ACHN (cell line): ENCODE measurements at regions not wholly inside any gene's neighbourhood (a gene's known extent, or its start where the extent isn't known, plus 50 kb on each side); places are given as distances from the start of the nearest gene placed in this dataset.

Experiments used
- DNase-seq: peaks from one replicate; pipeline ENCODE4 v3.0.0-alpha.2; 2015
- in situ Hi-C: cut with HindIII; loops from 2 replicates; pipeline ENCODE4 v1.10.0; 2017; ENCODE audit warnings: low sequenced_read_pairs, low pct_ligation_motif_present, low pct_unique_long_range_greater_than_20kb

DNA sequence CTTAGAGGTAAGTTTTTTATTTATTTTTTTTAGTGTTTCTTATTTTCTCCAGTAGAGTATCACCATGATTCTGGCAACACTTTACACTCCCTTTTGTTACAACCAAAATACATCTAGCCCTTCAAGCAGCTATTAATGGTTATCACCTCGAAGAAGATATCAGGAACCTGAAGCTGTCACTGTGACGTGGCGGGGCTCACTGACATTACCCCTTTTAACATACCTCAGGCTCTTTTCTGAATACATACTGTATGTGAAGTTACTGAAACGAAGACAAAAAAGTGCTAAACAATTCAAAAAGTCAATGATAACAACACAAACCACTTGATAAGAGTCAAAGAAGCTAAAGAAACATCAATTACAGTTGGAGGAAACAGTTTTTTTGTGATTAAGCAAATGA lies 1218.7 kb downstream of the EFNB2 start:
- DNase-seq: no peak
- in situ Hi-C loops: no loop called here

DNA sequence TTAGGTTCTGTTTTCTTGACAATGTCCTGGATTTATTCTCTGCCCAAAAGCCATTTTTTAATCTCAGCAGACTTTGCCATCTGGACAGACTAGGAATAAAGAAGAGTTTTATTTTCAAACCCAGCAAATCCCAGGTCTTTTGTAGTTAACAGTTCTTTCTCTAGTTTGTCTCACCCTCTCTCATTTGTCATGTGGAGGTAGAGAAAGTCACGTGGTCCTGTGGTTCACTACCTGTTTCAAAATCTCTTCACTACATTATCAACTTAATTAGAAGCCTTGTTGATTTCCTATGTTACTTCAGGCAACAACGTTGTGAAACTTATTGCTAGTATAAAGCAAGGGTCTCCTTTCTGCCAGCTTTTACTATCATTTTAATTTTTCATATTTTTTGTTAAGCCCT lies 1222.6 kb downstream of the EFNB2 start:
- in situ Hi-C loops: no loop called here
- DNase-seq: no peak

DNA sequence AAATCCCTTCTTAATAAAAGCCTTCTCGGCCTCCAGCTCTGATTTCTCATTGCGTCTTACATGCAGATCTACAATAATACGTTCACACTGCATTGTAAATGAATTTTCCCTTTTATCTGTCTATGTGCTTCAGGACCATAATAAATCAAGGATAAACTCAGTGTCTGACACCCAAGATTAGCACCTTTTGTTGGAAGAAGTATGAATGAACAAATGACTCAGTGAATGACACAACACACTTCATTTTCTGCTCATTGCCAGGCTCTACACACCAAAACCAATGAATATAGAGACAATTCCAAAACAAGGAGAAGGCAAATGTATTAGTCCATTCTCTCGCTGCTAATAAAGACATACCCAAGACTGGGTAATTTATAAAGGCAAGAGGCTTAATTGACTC lies 1224.4 kb downstream of the EFNB2 start:
- in situ Hi-C loops: no loop called here

DNA sequence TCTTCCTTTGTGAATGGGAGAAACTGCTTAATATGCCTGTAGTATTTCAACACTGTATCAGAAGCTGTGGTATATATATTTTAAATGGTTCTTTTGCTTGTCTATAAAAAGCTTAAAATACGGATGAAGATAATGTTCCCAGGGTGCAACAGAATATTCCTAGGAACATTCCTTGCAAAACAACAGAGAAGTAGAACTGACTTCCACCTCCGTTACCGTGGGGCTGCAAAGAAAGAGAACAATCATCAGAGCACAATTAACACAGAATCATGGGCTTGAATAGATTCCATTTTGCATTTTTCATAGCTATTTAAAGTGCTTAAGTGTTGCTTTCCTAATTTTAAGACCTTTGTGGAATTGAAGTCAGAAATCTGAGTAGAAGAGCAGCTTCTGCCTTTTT lies 1227.7 kb downstream of the EFNB2 start:
- in situ Hi-C loops: no loop called here
- DNase-seq: no peak

More for the DNA sequence above, 1224.4 kb downstream of the EFNB2 start:
- no peak for DNase-seq

DNA sequence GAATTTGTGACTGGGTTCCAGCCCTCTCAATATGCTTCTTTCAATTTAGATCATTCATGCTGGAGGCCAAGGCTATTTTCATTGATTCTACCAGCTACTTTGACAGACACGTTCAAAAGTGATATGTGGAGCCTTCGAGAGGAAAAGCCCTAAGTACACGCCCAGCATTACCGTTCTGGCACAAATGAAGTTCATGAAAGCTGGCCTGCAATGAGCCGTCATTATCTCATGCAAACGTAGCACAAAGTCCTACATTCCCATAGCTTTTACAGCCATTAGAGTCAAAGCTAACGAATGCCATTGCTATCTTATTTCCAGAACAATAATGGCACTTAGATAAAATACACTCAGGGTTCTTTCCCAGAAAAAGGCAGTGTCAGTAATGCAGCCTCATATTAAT lies 1237.6 kb downstream of the EFNB2 start:
- in situ Hi-C loops: no loop called here
- DNase-seq: no peak

DNA sequence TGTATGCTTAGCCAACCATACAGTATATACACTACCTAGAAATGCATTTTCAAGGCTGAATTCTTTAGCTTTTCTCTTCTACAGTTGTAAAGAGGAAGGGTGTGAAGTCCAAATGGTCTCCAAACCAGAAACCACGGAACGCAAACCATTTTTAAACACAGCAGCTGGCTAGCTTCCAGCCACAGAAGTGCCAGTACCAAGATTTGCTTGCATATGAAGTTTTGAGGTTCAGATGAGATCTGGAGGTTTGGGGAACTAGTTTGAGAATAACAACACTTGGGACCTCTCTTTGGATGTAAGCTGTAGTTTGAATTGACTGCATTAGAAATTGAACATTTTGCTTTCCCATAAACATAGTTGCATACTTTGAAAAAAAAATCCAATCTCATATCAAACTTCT lies 1243.5 kb downstream of the EFNB2 start:
- DNase-seq: no peak
- in situ Hi-C loops: no loop called here

DNA sequence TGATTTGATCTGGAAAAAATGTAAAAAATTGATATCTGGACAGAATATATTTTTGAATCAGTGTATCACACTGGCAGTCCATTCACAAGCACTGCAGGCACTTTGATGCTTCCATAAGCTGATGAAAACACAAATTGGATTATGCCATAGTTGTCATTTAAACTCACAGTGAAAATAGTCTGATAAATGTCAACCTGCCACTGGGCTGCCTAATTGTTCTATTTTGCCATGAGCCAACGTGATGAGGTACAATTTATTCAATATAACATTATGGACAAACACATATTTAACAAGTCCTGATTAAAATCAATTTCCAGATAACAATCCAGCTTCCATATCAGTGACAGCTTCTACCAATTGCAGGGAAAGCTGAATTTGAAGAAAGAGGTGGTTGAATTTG lies 1244.9 kb downstream of the EFNB2 start:
- in situ Hi-C loops: no loop called here
- DNase-seq: no peak

DNA sequence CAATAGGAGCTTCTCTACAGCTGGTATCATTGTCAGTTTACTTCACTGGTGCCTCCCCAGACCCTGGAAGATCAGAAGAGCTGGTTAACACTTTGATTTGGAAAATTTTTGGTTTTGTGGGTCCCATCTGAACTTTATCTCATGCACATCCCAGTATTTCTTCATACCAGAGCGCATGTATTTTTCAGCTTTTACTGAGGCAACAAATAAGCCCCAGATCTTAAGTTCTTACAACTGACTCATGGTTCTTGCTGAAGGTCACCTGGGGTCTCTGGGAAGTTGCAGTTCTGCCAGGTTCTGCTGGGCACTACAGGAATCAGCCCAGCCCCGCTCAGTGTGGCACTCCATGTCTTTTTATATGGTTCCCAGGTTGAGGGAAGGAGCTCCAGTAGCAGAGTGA lies 1249.9 kb downstream of the EFNB2 start:
- in situ Hi-C loops: no loop called here
- no peak for DNase-seq

DNA sequence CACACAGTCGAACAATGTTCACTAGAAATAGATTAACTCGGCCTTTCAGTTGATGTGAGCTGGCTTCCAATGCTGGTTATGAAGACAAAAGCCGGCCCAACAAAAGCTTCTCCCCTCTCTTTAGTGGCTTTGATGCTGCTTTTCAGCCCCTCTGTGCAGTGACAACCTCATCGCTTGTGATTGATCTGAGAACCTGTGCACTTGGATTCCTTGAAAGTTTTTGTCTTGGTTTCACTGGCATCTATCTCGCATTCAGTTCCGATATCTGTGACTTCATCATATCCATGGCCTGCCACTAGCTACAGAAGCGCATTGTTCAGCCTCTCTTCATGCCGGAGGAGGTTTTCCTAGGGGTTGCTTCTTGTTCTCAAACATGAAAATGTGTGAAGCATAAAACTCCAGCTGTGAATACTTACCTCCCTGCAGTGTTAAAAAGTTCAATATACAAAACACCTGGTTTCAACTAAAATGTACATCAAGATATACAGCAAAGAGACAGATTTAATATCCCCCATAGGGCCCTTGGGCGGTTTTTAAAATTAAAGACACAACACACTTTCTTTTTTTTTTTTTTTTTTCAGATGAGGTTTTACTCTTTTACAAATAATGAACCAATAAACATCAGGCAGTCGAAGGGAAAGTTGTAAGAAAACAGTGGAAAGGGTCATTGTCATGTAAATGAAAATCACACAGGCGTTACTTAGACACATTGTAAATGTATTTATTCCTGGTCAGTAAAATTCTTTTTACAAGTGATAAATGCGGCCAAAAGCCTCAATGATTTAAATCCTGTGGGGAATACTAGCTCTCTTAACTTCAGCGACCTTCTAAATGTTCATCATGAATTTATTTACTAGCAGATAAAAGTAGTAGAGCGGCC lies 1252.8 kb downstream of the EFNB2 start:
- no peak for DNase-seq
- in situ Hi-C loops: no loop called here

DNA sequence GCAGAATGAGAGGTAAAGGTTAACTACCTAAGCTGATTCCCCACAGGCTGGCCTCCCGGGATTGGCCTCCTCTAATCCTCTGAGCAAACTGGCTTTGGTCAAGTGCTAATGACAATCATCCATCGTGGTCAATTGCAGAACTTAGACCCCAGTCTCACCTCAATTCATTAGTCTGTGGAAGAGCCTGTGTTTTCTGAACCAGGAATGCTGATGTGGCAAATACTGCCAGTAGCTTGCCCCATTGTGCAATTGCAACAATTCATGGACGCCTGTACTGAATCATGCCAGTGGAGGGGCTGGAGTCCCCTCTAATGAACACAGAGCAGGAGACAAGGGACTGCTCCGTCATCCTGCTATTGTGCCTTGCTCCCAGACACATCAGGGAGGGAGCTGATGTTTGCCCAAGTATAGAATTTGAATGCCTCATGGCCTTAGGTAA lies 1256.5 kb downstream of the EFNB2 start:
- no peak for DNase-seq
- in situ Hi-C loops: no loop called here

DNA sequence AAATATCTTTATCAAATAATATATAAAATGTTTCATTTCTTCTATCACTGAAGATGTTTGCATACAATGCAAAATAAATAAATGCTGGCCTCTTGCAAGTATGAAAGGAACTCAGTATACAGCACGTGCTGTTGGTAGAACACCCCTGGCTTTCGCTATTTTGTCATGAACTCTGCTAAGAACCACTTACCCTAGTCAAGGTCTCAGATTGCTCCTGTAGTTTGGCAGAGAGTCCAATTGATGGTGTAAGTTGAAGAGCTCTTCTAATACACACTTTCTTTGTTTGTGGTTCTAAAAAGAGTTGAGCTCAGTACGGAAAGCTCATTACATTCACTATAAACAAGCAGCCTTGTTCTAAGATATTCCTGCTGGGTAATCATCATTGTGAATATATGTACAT lies 1258.9 kb downstream of the EFNB2 start:
- in situ Hi-C loops: no loop called here
- DNase-seq: no peak

DNA sequence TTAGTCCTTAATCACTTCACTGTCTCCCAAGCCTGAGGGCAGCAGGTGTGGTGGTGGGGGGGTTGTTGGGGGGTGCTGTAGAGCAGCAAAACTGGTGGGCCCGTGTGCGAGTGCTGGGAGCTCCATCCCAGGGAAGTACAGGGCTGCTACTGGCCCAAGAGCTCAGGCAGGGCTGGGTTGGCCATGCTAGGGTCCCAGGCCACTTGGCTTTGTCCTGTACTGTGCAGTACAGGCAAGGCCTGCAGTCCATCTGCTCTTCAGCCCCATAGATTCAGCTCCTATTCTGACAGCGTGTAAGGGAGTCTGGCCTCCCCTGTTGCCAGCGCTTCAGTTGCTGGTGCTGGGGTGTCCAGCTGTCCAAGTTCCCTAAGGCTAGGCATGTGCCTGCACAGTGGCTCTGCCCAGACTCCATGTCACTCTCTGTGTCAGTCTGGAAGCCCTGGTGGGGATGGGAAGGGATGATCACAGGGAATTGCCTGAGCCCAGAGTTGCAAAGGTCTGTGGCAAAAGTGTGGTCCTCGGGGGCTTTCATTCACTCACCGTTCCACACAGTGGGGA lies 1261.7 kb downstream of the EFNB2 start:
- in situ Hi-C loops: no loop called here
- DNase-seq: no peak

DNA sequence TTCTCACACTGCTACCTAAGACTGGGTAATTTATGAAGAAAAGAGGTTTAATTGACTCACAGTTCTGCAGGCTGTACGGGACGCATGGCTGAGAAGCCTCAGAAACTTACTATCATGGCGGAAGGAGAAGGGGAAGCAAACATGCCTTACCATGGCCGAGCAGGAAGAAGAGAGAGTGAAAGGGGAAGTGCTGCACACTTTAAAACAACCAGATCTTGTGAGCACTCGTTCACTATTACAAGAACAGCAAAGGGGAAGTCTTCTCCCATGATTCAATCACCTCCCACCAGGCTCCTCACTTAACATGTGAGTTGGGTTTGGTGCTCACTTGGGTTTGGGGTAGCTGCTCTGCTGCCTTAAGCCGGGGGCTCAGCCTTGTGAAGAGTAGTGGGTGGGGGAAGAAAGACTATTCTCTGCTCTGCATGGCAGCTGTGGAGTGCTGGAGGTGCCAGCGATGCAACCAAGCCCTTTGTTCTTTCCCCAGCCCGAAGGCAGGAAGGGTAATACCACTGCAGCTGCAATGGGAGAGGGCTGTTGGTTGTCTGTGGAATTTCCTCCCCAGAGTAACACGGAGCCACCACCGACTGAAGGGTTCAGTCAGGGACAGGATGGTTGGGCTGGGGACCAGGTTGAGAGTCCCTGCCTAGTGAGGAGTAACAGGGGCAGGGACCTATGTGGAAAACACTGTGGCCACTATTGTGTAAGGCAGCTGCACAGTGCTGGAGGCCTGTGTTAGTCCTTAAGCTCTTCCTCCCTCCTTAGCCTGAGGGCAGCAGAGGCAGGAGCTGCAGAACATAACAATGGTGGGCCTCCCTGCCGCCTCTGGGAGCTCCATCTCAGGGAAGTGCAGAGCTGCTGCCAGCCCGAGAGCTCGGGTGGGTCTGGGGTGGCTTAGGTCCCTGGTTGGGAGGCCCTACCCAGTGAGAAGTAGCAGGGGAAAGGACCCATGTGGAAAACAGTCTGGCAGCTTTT lies 1262.5 kb downstream of the EFNB2 start:
- DNase-seq: no peak
- in situ Hi-C loops: no loop called here

DNA sequence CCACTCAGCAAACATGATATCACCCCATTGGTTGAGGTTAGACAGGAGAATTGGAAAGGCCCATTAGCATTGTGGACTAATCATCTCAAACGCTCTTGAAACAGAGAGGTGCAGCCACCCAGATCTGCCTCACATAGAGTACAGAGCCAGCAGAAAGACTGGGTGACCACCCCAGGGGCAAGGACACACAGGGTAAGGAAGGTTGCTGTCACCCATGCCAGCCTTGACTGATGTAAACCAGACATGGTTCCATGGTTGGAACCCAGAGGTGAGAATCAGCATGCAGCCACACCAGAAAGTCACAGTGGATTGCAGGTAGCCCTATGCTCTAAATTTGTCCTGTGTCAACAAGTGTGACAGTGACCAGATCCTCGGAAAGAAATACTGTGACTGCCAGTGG lies 1268.8 kb downstream of the EFNB2 start:
- no peak for DNase-seq
- in situ Hi-C loops: no loop called here

DNA sequence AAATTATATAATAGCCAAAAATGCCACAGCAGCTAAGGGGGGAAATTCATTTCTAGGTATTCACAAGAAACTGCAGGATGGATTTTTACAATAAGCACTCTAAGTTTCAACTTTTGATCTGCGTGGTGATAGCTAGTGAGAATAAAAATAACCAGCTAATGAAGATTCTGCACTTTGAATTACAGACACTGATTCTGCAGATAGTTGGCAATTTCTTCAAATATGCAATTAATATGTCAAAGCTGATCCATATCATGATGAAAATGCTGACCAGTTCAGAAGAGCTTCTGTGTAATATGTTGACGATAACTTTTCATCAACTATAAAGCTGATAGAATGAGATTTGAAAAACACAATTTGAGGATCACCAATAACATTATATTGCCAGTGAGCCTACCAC lies 1272.9 kb downstream of the EFNB2 start:
- in situ Hi-C loops: no loop called here
- DNase-seq: no peak

DNA sequence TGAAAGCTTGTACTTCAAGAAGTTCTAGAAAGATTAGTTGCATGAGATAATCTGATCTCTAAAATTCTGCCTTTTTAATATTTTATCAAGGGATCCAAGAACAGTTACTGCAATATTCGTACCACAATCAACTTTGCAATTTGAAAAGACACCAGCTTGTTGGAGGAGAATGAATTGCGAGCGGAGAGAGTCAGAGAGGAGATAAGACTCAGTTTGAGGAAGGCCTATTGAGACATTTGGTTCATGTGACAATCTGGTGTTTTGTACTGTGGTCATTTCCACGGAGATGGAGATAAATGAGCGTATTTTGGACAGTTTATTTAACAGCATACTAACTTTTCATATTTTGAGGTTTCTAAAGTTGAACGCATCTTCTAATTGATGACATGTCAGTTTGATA lies 1276.0 kb downstream of the EFNB2 start:
- in situ Hi-C loops: no loop called here

DNA sequence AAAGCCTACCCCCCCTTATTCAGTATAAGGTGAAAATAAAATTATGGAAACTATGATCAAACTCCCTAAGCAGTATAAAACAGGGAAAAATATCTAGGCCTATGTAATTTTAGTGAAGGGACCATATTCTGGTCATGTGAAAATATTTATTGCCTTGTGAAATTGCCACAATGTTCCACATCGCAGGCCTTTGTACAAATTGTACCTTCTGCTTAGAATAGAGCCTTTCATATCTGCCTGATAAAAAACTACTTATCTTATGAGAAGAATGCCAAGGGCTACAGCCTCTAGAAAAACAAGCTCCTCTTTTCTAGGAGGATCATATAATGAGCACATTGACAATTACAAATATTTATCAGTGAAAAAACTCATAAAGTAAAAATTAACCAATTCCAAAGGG lies 1280.0 kb downstream of the EFNB2 start:
- in situ Hi-C loops: no loop called here
- no peak for DNase-seq

More for the DNA sequence above, 1276.0 kb downstream of the EFNB2 start:
- DNase-seq: no peak

DNA sequence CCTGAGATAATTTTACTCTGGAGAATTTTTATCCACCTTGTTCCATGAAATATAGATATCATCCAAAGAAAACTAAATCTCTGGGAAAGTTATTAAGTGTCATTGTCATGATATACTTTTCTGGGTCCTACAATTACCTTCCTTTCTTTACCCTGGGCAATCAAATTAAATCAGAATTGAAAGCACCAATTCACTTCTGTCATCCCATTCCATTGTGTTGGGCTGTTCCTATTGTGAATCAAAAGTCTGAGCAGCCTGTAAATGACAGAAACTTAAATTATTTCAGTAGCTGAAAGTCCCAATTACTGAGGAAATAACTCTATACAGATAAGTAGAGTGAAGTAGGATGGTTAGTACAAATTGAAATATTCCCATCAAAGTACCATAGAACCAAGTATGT lies 1284.2 kb downstream of the EFNB2 start:
- no peak for DNase-seq
- in situ Hi-C loops: no loop called here

DNA sequence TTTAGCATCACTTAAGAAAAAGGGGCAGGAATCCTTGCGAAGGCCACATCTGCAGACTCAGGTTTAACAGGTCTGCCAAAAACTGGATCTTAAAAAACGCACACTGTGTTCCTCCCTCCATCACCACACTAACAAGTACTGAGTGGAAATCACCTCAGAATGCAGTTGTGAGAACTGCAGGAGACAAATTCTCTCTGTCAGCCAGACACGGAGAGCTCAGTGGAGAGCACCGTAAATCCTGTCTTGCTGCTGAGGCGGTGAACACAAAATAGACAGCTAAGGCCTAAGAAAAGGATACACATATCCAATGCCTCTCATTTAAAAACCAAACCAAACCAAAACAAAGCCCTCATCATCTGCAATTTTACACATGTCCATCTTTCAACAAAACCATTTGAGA lies 1287.6 kb downstream of the EFNB2 start:
- in situ Hi-C loops: no loop called here
- no peak for DNase-seq
